Upper lobe of left lung (tissue), 6 donors: ENCODE measurements at regions not wholly inside any gene's neighbourhood (a gene's known extent, or its start where the extent isn't known, plus 50 kb on each side); places are given as distances from the start of the nearest gene placed in this dataset.

Source experiments
- ATAC-seq, 2 donors: fragments of 200-7000 bp; cut with Tn5 transposase; one replicate each; pipeline ENCODE4 v1.9.1; 2022; ENCODE audit warnings: mild to moderate bottlenecking in 2 of 2, moderate library complexity in 2 of 2; ENCODE audit not compliant: low FRiP score in 2 of 2
- DNase-seq, 2 donors: peaks; one replicate each; pipeline ENCODE4 v3.0.0-alpha.2; 2019 to 2020
- H3K27ac ChIP-seq, 4 donors: fragments of 200-600 bp; sonication (generic); one replicate each; pipeline ENCODE4 v1.5.1; 2016 to 2019
- H3K27me3 ChIP-seq, 4 donors: fragments of 200-600 bp; sonication (generic); one replicate each; pipeline ENCODE4 v1.5.1; 2017 to 2019
- H3K36me3 ChIP-seq, 4 donors: fragments of 200-600 bp; sonication (generic); one replicate each; pipeline ENCODE4 v1.5.1; 2016 to 2019
- H3K4me1 ChIP-seq, 4 donors: fragments of 200-600 bp; sonication (generic); one replicate each; pipeline ENCODE4 v1.5.1; 2018 to 2019
- H3K4me3 ChIP-seq, 4 donors: fragments of 200-600 bp; sonication (generic); one replicate each; pipeline ENCODE4 v1.5.1; 2017 to 2019; ENCODE audit warnings: mild to moderate bottlenecking in 2 of 4, moderate library complexity in 1 of 4
- H3K9me3 ChIP-seq, 4 donors: fragments of 200-600 bp; sonication (generic); one replicate each; pipeline ENCODE4 v1.5.1; 2018 to 2019
- CTCF ChIP-seq, 6 experiments: fragments of 450-650 bp in 4 of 6; fragments of 200-600 bp in 2 of 6; sonication (generic) in 2 of 6; IDR thresholded peaks; one replicate each; pipeline ENCODE4 v1.5.1; 2016 to 2019; ENCODE audit warnings: antibody characterized with exemption in 6 of 6
- EP300 ChIP-seq, 4 donors: sonication (generic); formaldehyde crosslinking; IDR thresholded peaks; one replicate each; pipeline ENCODE4 v1.5.1; 2017; ENCODE audit warnings: antibody characterized with exemption in 4 of 4, control low read depth in 2 of 4
- POLR2A ChIP-seq, 4 donors: fragments of 450-650 bp; IDR thresholded peaks; one replicate each; pipeline ENCODE4 v1.5.1; 2016 to 2017; ENCODE audit warnings: antibody characterized with exemption in 4 of 4, mild to moderate bottlenecking in 2 of 4
- POLR2AphosphoS5 ChIP-seq, 2 donors: sonication (generic); formaldehyde crosslinking; IDR thresholded peaks; one replicate each; pipeline ENCODE4 v1.5.1; 2017; ENCODE audit warnings: antibody characterized with exemption in 2 of 2
- WGBS, 2 donors: methylation state at CpG; one replicate each; pipeline ENCODE4 v1.1.5; 2017 to 2018; 5-methylcytosine and 5-hydroxymethylcytosine counted together
- donor health status: DM: no; HTN: no; CAD: no; lungs with moderate emphysema.
- donor health status: DM: no; HTN: yes; CAD: no; lungs with severe emphysema.

- WGBS, 2 donors, result 83 to 88% methylated on average over 6 of the region's 6 CpGs
Measured at GRCh38 chr7:148537435-148537834, 53.1 kb upstream of the C7orf33 start.

GRCh38 chr7:148540041-148540738 is 50.4 kb upstream of the C7orf33 start:
- no peaks in the 10 kb centered on the region for H3K36me3 ChIP-seq
- H3K27ac ChIP-seq, result no peak overlapping the region
- TF ChIP-seq POLR2A (IDR thresholded peaks at IDR 0.05), result no peak
- no peak for TF ChIP-seq POLR2AphosphoS5 (IDR thresholded peaks at IDR 0.05)
- no peak for TF ChIP-seq EP300 (IDR thresholded peaks at IDR 0.05)
- no peak for TF ChIP-seq CTCF (IDR thresholded peaks at IDR 0.05)
- 81% methylated on average over 11 of the region's 11 CpGs for WGBS, 2 donors
- H3K9me3 ChIP-seq, result no peaks in the 10 kb centered on the region
- ATAC-seq, result peak in 1 of 2 donors; percentile 92
- no peaks in the 10 kb centered on the region for H3K4me1 ChIP-seq
- no peaks in the 10 kb centered on the region for H3K27me3 ChIP-seq
- no peak for DNase-seq
- no peak overlapping the region for H3K4me3 ChIP-seq

More at GRCh38 chr7:148537435-148537834, 53.1 kb upstream of the C7orf33 start:
- H3K4me3 ChIP-seq, result no peak overlapping the region
- H3K9me3 ChIP-seq, result no peaks in the 10 kb centered on the region
- peak in 1 of 2 donors; percentile 38 for ATAC-seq
- H3K4me1 ChIP-seq, result no peaks in the 10 kb centered on the region
- H3K27ac ChIP-seq, result no peak overlapping the region
- no peak for DNase-seq
- TF ChIP-seq EP300 (IDR thresholded peaks at IDR 0.05), result no peak
- no peak for TF ChIP-seq POLR2AphosphoS5 (IDR thresholded peaks at IDR 0.05)
- no peak for TF ChIP-seq POLR2A (IDR thresholded peaks at IDR 0.05)
- TF ChIP-seq CTCF (IDR thresholded peaks at IDR 0.05), result no peak
- H3K36me3 ChIP-seq, result no peaks in the 10 kb centered on the region
- H3K27me3 ChIP-seq, result no peaks in the 10 kb centered on the region
